ENCODE measurements at regions not wholly inside any gene's neighbourhood (a gene's known extent, or its start where the extent isn't known, plus 50 kb on each side); places are given as distances from the start of the nearest gene placed in this dataset.

DNA sequence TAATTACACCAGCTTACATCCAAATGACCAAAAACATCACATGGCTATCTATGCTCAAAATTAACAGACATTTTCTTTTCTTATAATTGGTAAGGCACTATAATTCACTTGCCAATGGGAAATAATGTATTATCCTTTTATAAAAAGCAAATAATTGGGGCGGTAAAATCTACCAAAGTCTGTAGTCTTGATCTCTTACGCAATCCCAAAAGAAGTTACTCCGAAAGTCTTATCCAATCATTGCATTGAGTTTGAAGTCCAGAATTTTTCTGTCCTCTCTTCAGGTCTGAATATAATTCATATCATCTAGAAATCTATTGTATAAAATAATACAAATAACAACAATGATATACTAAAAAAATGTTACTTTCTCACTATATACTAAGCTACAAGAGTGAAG, 273.3 kb upstream of the CADM2 start:
- TF ChIP-seq, protein P1, sequence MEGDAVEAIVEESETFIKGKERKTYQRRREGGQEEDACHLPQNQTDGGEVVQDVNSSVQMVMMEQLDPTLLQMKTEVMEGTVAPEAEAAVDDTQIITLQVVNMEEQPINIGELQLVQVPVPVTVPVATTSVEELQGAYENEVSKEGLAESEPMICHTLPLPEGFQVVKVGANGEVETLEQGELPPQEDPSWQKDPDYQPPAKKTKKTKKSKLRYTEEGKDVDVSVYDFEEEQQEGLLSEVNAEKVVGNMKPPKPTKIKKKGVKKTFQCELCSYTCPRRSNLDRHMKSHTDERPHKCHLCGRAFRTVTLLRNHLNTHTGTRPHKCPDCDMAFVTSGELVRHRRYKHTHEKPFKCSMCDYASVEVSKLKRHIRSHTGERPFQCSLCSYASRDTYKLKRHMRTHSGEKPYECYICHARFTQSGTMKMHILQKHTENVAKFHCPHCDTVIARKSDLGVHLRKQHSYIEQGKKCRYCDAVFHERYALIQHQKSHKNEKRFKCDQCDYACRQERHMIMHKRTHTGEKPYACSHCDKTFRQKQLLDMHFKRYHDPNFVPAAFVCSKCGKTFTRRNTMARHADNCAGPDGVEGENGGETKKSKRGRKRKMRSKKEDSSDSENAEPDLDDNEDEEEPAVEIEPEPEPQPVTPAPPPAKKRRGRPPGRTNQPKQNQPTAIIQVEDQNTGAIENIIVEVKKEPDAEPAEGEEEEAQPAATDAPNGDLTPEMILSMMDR (IDR thresholded peaks at IDR 0.05; ENCODE audit: low read depth, low read length): no peak
- TF ChIP-seq, protein P2, sequence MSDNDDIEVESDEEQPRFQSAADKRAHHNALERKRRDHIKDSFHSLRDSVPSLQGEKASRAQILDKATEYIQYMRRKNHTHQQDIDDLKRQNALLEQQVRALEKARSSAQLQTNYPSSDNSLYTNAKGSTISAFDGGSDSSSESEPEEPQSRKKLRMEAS (IDR thresholded peaks at IDR 0.05; ENCODE audit: low read depth, low read length): no peak
- TF ChIP-seq POLR2A (IDR thresholded peaks at IDR 0.05; ENCODE audit: extremely low read depth, insufficient read length): no peak
- TF ChIP-seq MYC (IDR thresholded peaks at IDR 0.05; ENCODE audit: low read depth, low read length): no peak

Data from NB4 (cell line).